ENCODE measurements at regions not wholly inside any gene's neighbourhood (a gene's known extent, or its start where the extent isn't known, plus 50 kb on each side); places are given as distances from the start of the nearest gene placed in this dataset.

DNA sequence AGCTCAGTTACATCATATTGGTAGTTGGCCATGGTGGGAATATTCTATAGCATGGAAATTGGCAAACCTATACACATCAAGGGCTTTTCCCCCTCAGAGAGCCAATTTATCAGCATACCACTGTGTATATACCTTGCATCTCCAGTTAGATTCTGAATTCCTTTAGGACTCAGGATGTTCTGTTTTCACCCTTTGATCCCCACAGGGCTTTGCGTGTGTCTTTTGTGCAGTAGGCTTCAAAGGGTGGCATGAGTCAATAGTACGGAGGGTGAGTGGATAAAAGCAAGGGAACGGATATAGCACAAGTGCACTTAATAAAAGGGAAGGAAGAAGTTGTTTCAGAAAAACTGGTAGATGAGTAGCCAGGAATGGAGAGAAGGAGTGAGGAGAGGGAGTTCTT, 99.2 kb upstream of the RGMA start:
- TF ChIP-seq, protein P1, sequence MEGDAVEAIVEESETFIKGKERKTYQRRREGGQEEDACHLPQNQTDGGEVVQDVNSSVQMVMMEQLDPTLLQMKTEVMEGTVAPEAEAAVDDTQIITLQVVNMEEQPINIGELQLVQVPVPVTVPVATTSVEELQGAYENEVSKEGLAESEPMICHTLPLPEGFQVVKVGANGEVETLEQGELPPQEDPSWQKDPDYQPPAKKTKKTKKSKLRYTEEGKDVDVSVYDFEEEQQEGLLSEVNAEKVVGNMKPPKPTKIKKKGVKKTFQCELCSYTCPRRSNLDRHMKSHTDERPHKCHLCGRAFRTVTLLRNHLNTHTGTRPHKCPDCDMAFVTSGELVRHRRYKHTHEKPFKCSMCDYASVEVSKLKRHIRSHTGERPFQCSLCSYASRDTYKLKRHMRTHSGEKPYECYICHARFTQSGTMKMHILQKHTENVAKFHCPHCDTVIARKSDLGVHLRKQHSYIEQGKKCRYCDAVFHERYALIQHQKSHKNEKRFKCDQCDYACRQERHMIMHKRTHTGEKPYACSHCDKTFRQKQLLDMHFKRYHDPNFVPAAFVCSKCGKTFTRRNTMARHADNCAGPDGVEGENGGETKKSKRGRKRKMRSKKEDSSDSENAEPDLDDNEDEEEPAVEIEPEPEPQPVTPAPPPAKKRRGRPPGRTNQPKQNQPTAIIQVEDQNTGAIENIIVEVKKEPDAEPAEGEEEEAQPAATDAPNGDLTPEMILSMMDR (conservative IDR thresholded peaks at IDR 0.05; ENCODE audit: low read depth, low read length), result no peak
- TF ChIP-seq CEBPB (IDR thresholded peaks at IDR 0.05; ENCODE audit: low read depth, low read length) (no peak), POLR2A (IDR thresholded peaks at IDR 0.05; ENCODE audit: low read depth, low read length) (no peak), SMC3 (IDR thresholded peaks at IDR 0.05; ENCODE audit: low read depth, low read length) (no peak), MAFK (IDR thresholded peaks at IDR 0.05; ENCODE audit: low read depth, low read length) (no peak), FOS (IDR thresholded peaks at IDR 0.05; ENCODE audit: low read depth, low read length) (no peak), MAZ (IDR thresholded peaks at IDR 0.05; ENCODE audit: borderline replicate concordance, low read depth, low read length) (no peak), BHLHE40 (IDR thresholded peaks at IDR 0.05; ENCODE audit: low read depth, low read length) (no peak), MXI1 (IDR thresholded peaks at IDR 0.05; ENCODE audit: borderline replicate concordance, low read depth, low read length) (no peak), RAD21 (IDR thresholded peaks at IDR 0.05; ENCODE audit: low read length) (no peak), RFX5 (IDR thresholded peaks at IDR 0.05; ENCODE audit: low read depth, low read length) (no peak), CHD1 (IDR thresholded peaks at IDR 0.05; ENCODE audit: low read depth, low read length) (no peak)
- TF ChIP-seq, protein P2, sequence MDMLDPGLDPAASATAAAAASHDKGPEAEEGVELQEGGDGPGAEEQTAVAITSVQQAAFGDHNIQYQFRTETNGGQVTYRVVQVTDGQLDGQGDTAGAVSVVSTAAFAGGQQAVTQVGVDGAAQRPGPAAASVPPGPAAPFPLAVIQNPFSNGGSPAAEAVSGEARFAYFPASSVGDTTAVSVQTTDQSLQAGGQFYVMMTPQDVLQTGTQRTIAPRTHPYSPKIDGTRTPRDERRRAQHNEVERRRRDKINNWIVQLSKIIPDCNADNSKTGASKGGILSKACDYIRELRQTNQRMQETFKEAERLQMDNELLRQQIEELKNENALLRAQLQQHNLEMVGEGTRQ (IDR thresholded peaks at IDR 0.05; ENCODE audit: low read depth, low read length), result no peak
- TF ChIP-seq, protein P3, sequence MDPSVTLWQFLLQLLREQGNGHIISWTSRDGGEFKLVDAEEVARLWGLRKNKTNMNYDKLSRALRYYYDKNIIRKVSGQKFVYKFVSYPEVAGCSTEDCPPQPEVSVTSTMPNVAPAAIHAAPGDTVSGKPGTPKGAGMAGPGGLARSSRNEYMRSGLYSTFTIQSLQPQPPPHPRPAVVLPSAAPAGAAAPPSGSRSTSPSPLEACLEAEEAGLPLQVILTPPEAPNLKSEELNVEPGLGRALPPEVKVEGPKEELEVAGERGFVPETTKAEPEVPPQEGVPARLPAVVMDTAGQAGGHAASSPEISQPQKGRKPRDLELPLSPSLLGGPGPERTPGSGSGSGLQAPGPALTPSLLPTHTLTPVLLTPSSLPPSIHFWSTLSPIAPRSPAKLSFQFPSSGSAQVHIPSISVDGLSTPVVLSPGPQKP (IDR thresholded peaks at IDR 0.05; ENCODE audit: borderline replicate concordance, low read depth, low read length), result no peak
